GM23338 (cell line): ENCODE measurements at regions not wholly inside any gene's neighbourhood (a gene's known extent, or its start where the extent isn't known, plus 50 kb on each side); places are given as distances from the start of the nearest gene placed in this dataset.

Source experiments
- ATAC-seq: fragments of 200-7000 bp; cut with Tn5 transposase; 3 replicates; pipeline ENCODE4 v1.9.1; 2020
- DNase-seq: peaks from one replicate; pipeline ENCODE4 v3.0.0-alpha.2; 2015; ENCODE audit warnings: low spot score
- H2AFZ ChIP-seq: fragments of 200-600 bp; sonication (generic); 2 replicates; pipeline ENCODE4 v1.8.0; 2016; ENCODE audit warnings: antibody characterized with exemption, mild to moderate bottlenecking, moderate library complexity
- H3F3A ChIP-seq: fragments of 200-600 bp; sonication (generic); replicated peaks from 2 replicates; pipeline ENCODE4 v1.8.0; 2017; ENCODE audit warnings: antibody characterized with exemption, mixed run types, low read depth
- H3K27ac ChIP-seq: fragments of 200-600 bp; sonication (generic); 2 replicates; pipeline ENCODE4 v1.6.1; 2016; ENCODE audit warnings: low read depth
- H3K27me3 ChIP-seq: fragments of 200-600 bp; sonication (generic); 2 replicates; pipeline ENCODE4 v1.8.0; 2016; ENCODE audit warnings: mild to moderate bottlenecking, mixed run types, moderate library complexity; ENCODE audit not compliant: insufficient read depth
- H3K36me3 ChIP-seq: fragments of 200-600 bp; sonication (generic); 2 replicates; pipeline ENCODE4 v1.8.0; 2016; ENCODE audit warnings: mild to moderate bottlenecking; ENCODE audit not compliant: insufficient read depth
- H3K4me1 ChIP-seq: fragments of 200-600 bp; sonication (generic); 2 replicates; pipeline ENCODE4 v1.8.0; 2016; ENCODE audit warnings: mild to moderate bottlenecking, moderate library complexity; ENCODE audit not compliant: insufficient read depth
- H3K4me2 ChIP-seq: fragments of 200-600 bp; sonication (generic); 2 replicates; pipeline ENCODE4 v1.7.1; 2017; ENCODE audit warnings: mixed run types
- H3K4me3 ChIP-seq: fragments of 200-600 bp; sonication (generic); 2 replicates; pipeline ENCODE4 v1.6.1; 2016; ENCODE audit warnings: mixed run types
- H3K79me2 ChIP-seq: fragments of 200-600 bp; sonication (generic); replicated peaks from 2 replicates; pipeline ENCODE4 v1.8.0; 2017; ENCODE audit warnings: mild to moderate bottlenecking; ENCODE audit not compliant: insufficient read depth
- H3K9me2 ChIP-seq: fragments of 200-600 bp; sonication (generic); 2 replicates; pipeline ENCODE4 v1.8.0; 2017; ENCODE audit not compliant: insufficient read depth
- H4K20me1 ChIP-seq: fragments of 200-600 bp; sonication (generic); replicated peaks from 2 replicates; pipeline ENCODE4 v1.8.0; 2017; ENCODE audit warnings: mild to moderate bottlenecking; ENCODE audit not compliant: insufficient read depth
- H3K27ac Mint-ChIP-seq: 2 replicates; pipeline ENCODE4 v1.8.0; 2020; ENCODE audit warnings: inconsistent platforms, mild to moderate bottlenecking, moderate library complexity, mixed read lengths
- H3K27me3 Mint-ChIP-seq: 3 replicates; pipeline ENCODE4 v1.8.0; 2022; ENCODE audit warnings: low read depth, mild to moderate bottlenecking, moderate library complexity, mixed read lengths, inconsistent platforms; ENCODE audit not compliant: insufficient read depth, poor library complexity
- H3K36me3 Mint-ChIP-seq: 3 replicates; pipeline ENCODE4 v1.8.0; 2021; ENCODE audit warnings: low read depth, mild to moderate bottlenecking, inconsistent platforms, moderate library complexity, mixed read lengths
- H3K4me1 Mint-ChIP-seq: 3 replicates; pipeline ENCODE4 v1.8.0; 2020; ENCODE audit warnings: mild to moderate bottlenecking, inconsistent platforms, mixed read lengths
- H3K4me3 Mint-ChIP-seq: 3 replicates; pipeline ENCODE4 v1.8.0; 2021; ENCODE audit warnings: moderate library complexity, mild to moderate bottlenecking, inconsistent platforms, mixed read lengths
- H3K9me3 Mint-ChIP-seq: 3 replicates; pipeline ENCODE4 v1.8.0; 2020; ENCODE audit warnings: moderate library complexity, mild to moderate bottlenecking, inconsistent platforms, mixed read lengths
- CREB1 ChIP-seq: fragments of 250-450 bp; sonication (Bioruptor Pico); IDR thresholded peaks from 2 replicates; pipeline ENCODE4 v1.5.0; 2020; ENCODE audit warnings: low read depth, mild to moderate bottlenecking, moderate library complexity
- CTCF ChIP-seq, 2 experiments: fragments of 200-600 bp in 1 of 2; sonication (generic) in 1 of 2; conservative IDR thresholded peaks; 2 replicates each; pipeline versions ENCODE4 v1.5.1 to v1.6.1; 2016 to 2017; ENCODE audit warnings: antibody characterized with exemption in 2 of 2, low read depth in 2 of 2, mild to moderate bottlenecking in 2 of 2, moderate library complexity in 1 of 2
- EZH2 ChIP-seq: fragments of 200-600 bp; sonication (generic); IDR thresholded peaks from one replicate; pipeline ENCODE4 v1.8.0; 2017; ENCODE audit warnings: antibody characterized with exemption, mild to moderate bottlenecking, low read depth; ENCODE audit not compliant: unreplicated experiment
- EZH2phosphoT487 ChIP-seq: fragments of 200-600 bp; sonication (generic); IDR thresholded peaks from one replicate; pipeline ENCODE4 v1.8.1; 2018; ENCODE audit warnings: antibody characterized with exemption; ENCODE audit not compliant: unreplicated experiment
- JUNB ChIP-seq: IDR thresholded peaks from one replicate; pipeline ENCODE4 v1.6.1; 2016; ENCODE audit warnings: antibody characterized with exemption; ENCODE audit not compliant: unreplicated experiment
- NANOG ChIP-seq: IDR thresholded peaks from 2 replicates; pipeline ENCODE4 v1.6.1; 2016; ENCODE audit warnings: antibody characterized with exemption, borderline replicate concordance
- POLR2AphosphoS5 ChIP-seq: IDR thresholded peaks from 2 replicates; pipeline ENCODE4 v1.6.1; 2016; ENCODE audit warnings: antibody characterized with exemption, low read depth
- REST ChIP-seq: IDR thresholded peaks from one replicate; pipeline ENCODE4 v1.6.1; 2018; ENCODE audit warnings: antibody characterized with exemption; ENCODE audit not compliant: unreplicated experiment
- STAT1 ChIP-seq: IDR thresholded peaks from one replicate; pipeline ENCODE4 v1.6.1; 2016; ENCODE audit warnings: antibody characterized with exemption; ENCODE audit not compliant: unreplicated experiment
- ZNF114 ChIP-seq: fragments of 250-450 bp; sonication (Bioruptor Pico); IDR thresholded peaks from 2 replicates; pipeline ENCODE4 v1.5.0; 2020; ENCODE audit warnings: mild to moderate bottlenecking, moderate library complexity
- ZNF331 ChIP-seq: fragments of 250-450 bp; sonication (Bioruptor Pico); IDR thresholded peaks from 2 replicates; pipeline ENCODE4 v1.5.0; 2020; ENCODE audit warnings: low read depth, mild to moderate bottlenecking, moderate library complexity
- TF ChIP-seq, protein P1 (sequence below): IDR thresholded peaks from 2 replicates; pipeline ENCODE4 v1.6.1; 2016; ENCODE audit warnings: antibody characterized with exemption
- TF ChIP-seq, protein P2 (sequence below): fragments of 250-450 bp; sonication (Bioruptor Pico); IDR thresholded peaks from 2 replicates; pipeline ENCODE4 v1.5.0; 2020; ENCODE audit warnings: mild to moderate bottlenecking, moderate library complexity

GRCh38 chr3:99419116-99419515 lies 219.3 kb upstream of the COL8A1 start:
- Mint-ChIP-seq H3K27ac (no peak overlapping the region), H3K27me3 (peaks cover 6% of the 10 kb centered on the region), H3K4me1 (no peaks in the 10 kb centered on the region), H3K36me3 (no peaks in the 10 kb centered on the region), H3K4me3 (no peak overlapping the region), H3K9me3 (no peaks in the 10 kb centered on the region)
- Histone ChIP-seq H2AFZ (no peak overlapping the region), H3K4me2 (no peak overlapping the region), H3K4me1 (peaks cover 7% of the 10 kb centered on the region; the same call in 1 of the 2 replicates), H4K20me1 (no peaks in the 10 kb centered on the region), H3K27me3 (no peaks in the 10 kb centered on the region), H3K4me3 (no peak overlapping the region), H3K79me2 (no peaks in the 10 kb centered on the region), H3K36me3 (no peaks in the 10 kb centered on the region), H3K9me2 (peaks cover 13% of the 10 kb centered on the region), H3F3A (no peaks in the 10 kb centered on the region), H3K27ac (no peak overlapping the region)
- no peak for TF ChIP-seq EZH2
- TF ChIP-seq, protein P1, sequence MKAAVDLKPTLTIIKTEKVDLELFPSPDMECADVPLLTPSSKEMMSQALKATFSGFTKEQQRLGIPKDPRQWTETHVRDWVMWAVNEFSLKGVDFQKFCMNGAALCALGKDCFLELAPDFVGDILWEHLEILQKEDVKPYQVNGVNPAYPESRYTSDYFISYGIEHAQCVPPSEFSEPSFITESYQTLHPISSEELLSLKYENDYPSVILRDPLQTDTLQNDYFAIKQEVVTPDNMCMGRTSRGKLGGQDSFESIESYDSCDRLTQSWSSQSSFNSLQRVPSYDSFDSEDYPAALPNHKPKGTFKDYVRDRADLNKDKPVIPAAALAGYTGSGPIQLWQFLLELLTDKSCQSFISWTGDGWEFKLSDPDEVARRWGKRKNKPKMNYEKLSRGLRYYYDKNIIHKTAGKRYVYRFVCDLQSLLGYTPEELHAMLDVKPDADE: no peak
- TF ChIP-seq REST: no peak
- TF ChIP-seq CTCF (conservative IDR thresholded peaks at IDR 0.05; ENCODE audit: low read depth in 2 of 2): no peak
- no peak for TF ChIP-seq EZH2phosphoT487
- no peak for TF ChIP-seq NANOG
- TF ChIP-seq, protein P2, sequence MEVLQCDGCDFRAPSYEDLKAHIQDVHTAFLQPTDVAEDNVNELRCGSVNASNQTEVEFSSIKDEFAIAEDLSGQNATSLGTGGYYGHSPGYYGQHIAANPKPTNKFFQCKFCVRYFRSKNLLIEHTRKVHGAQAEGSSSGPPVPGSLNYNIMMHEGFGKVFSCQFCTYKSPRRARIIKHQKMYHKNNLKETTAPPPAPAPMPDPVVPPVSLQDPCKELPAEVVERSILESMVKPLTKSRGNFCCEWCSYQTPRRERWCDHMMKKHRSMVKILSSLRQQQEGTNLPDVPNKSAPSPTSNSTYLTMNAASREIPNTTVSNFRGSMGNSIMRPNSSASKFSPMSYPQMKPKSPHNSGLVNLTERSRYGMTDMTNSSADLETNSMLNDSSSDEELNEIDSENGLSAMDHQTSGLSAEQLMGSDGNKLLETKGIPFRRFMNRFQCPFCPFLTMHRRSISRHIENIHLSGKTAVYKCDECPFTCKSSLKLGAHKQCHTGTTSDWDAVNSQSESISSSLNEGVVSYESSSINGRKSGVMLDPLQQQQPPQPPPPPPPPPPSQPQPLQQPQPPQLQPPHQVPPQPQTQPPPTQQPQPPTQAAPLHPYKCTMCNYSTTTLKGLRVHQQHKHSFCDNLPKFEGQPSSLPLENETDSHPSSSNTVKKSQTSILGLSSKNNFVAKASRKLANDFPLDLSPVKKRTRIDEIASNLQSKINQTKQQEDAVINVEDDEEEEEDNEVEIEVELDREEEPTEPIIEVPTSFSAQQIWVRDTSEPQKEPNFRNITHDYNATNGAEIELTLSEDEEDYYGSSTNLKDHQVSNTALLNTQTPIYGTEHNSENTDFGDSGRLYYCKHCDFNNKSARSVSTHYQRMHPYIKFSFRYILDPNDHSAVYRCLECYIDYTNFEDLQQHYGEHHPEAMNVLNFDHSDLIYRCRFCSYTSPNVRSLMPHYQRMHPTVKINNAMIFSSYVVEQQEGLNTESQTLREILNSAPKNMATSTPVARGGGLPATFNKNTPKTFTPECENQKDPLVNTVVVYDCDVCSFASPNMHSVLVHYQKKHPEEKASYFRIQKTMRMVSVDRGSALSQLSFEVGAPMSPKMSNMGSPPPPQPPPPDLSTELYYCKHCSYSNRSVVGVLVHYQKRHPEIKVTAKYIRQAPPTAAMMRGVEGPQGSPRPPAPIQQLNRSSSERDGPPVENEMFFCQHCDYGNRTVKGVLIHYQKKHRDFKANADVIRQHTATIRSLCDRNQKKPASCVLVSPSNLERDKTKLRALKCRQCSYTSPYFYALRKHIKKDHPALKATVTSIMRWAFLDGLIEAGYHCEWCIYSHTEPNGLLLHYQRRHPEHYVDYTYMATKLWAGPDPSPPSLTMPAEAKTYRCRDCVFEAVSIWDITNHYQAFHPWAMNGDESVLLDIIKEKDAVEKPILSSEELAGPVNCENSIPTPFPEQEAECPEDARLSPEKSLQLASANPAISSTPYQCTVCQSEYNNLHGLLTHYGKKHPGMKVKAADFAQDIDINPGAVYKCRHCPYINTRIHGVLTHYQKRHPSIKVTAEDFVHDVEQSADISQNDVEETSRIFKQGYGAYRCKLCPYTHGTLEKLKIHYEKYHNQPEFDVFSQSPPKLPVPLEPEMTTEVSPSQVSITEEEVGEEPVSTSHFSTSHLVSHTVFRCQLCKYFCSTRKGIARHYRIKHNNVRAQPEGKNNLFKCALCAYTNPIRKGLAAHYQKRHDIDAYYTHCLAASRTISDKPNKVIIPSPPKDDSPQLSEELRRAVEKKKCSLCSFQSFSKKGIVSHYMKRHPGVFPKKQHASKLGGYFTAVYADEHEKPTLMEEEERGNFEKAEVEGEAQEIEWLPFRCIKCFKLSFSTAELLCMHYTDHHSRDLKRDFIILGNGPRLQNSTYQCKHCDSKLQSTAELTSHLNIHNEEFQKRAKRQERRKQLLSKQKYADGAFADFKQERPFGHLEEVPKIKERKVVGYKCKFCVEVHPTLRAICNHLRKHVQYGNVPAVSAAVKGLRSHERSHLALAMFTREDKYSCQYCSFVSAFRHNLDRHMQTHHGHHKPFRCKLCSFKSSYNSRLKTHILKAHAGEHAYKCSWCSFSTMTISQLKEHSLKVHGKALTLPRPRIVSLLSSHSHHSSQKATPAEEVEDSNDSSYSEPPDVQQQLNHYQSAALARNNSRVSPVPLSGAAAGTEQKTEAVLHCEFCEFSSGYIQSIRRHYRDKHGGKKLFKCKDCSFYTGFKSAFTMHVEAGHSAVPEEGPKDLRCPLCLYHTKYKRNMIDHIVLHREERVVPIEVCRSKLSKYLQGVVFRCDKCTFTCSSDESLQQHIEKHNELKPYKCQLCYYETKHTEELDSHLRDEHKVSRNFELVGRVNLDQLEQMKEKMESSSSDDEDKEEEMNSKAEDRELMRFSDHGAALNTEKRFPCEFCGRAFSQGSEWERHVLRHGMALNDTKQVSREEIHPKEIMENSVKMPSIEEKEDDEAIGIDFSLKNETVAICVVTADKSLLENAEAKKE: no peak
- no peak for TF ChIP-seq CREB1 (CRISPR knock-in tag)
- TF ChIP-seq ZNF331 (CRISPR knock-in tag): no peak
- no peak for TF ChIP-seq ZNF114 (CRISPR knock-in tag)
- TF ChIP-seq JUNB: no peak
- TF ChIP-seq STAT1: no peak
- TF ChIP-seq POLR2AphosphoS5: no peak
- DNase-seq (no peak), ATAC-seq (no peak)
